Esophagus squamous epithelium (tissue), 4 donors: ENCODE measurements at regions not wholly inside any gene's neighbourhood (a gene's known extent, or its start where the extent isn't known, plus 50 kb on each side); places are given as distances from the start of the nearest gene placed in this dataset.

Experiments
- CTCF ChIP-seq, 6 experiments: fragments of 450-650 bp in 4 of 6; fragments of 200-600 bp in 2 of 6; sonication (generic) in 2 of 6; IDR thresholded peaks; one replicate each; pipeline ENCODE4 v1.5.1; 2016 to 2019; ENCODE audit warnings: antibody characterized with exemption in 6 of 6, mild to moderate bottlenecking in 4 of 6, moderate library complexity in 4 of 6
- POLR2A ChIP-seq, 4 donors: fragments of 450-650 bp; IDR thresholded peaks; one replicate each; pipeline ENCODE4 v1.6.1; 2017; ENCODE audit warnings: antibody characterized with exemption in 4 of 4, mild to moderate bottlenecking in 4 of 4, moderate library complexity in 3 of 4

- TF ChIP-seq CTCF (IDR thresholded peaks at IDR 0.05) (no peak), POLR2A (IDR thresholded peaks at IDR 0.05) (no peak)
Measured at GRCh38 chr5:173542159-173542558, 74.3 kb downstream of the BOD1 start.
